ENCODE measurements at regions not wholly inside any gene's neighbourhood (a gene's known extent, or its start where the extent isn't known, plus 50 kb on each side); places are given as distances from the start of the nearest gene placed in this dataset.

DNA sequence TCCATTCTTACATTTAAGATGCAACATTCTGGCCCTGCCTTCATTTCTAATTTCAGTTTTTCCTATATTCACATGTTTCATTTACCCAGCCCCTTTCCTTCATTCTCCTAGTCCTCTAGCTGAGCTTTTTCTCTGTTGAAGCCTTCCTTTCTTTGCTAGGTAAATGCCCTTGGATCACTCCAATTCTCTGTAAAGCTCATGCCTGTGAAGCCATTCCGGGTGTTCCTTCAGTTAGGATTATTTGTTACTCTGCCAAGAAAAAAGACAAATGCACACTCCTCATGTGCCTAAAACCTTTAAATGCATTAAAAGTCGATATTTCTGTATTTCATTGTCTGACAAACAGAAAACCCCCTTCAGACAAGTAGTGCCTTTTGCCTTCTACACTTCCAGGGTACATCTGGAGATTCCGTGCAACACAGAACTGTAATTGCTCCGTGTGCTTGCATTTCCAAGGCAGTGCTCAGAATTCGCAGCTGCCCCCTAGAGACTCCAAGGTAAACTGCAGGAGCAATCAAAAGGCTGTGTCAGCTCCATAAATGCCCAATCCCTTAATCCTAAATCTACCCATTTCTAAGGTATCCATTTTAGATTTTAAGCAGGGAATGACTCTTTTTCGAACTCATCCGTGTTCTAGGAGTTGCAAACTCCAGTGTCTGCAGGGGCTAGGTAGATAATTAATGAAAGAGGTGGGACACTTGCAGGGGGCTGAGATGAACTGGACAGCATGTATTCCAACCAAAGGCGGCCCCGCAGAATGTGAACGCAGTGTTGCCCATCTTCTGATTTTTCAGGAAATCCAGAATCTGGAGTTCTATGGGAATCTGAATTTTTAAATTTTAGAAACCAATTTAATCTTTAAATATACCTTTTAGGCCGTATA lies 320.2 kb downstream of the GRIN2B start:
- Histone ChIP-seq H3K27ac (no peak overlapping the region), H3K9me3 (no peaks in the 10 kb centered on the region), H3K4me3 (no peak overlapping the region), H3K27me3 (no peaks in the 10 kb centered on the region), H3K9ac (ENCODE audit: low read depth in 2 of 2, low read length in 2 of 2) (no peak overlapping the region), H3K4me1 (no peaks in the 10 kb centered on the region), H3K36me3 (no peaks in the 10 kb centered on the region)
- intact Hi-C loops (cut with DNase I), result loop anchor here (5.0 kb wide), 1 partner anchor 384 kb away; no protein-coding TSS in a partner anchor
- peak; percentile 71 for DNase-seq
- TF ChIP-seq, protein P1, sequence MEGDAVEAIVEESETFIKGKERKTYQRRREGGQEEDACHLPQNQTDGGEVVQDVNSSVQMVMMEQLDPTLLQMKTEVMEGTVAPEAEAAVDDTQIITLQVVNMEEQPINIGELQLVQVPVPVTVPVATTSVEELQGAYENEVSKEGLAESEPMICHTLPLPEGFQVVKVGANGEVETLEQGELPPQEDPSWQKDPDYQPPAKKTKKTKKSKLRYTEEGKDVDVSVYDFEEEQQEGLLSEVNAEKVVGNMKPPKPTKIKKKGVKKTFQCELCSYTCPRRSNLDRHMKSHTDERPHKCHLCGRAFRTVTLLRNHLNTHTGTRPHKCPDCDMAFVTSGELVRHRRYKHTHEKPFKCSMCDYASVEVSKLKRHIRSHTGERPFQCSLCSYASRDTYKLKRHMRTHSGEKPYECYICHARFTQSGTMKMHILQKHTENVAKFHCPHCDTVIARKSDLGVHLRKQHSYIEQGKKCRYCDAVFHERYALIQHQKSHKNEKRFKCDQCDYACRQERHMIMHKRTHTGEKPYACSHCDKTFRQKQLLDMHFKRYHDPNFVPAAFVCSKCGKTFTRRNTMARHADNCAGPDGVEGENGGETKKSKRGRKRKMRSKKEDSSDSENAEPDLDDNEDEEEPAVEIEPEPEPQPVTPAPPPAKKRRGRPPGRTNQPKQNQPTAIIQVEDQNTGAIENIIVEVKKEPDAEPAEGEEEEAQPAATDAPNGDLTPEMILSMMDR (IDR thresholded peaks at IDR 0.05), result peak; percentile 80

DNA sequence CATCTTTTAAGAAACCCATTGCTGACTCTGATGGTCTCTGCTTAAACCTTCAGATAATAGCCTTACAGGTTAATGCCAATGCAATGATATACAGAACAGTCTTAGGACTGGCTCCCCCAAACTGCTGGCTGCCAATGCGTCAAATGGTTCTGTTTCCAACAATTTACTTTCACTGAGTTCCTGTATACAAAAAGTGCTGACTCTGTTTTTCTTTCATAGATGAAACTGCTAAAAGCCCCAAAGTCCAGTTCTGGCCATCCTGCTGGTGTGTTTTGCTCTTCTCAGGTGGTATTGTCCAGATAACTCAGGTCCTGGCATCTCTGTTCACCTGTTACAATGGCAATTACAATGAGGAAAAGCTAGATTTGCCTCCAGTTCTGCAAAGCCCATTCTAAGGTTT lies 326.9 kb downstream of the GRIN2B start:
- no peak overlapping the region for H3K4me3 ChIP-seq
- H3K36me3 ChIP-seq, result no peaks in the 10 kb centered on the region
- no peaks in the 10 kb centered on the region for H3K27me3 ChIP-seq
- DNase-seq, result no peak
- TF ChIP-seq, protein P1 (IDR thresholded peaks at IDR 0.05), result no peak
- H3K4me1 ChIP-seq, result no peaks in the 10 kb centered on the region
- H3K9ac ChIP-seq (ENCODE audit: low read depth in 2 of 2, low read length in 2 of 2), result no peak overlapping the region
- intact Hi-C loops (cut with DNase I), result no loop called here
- H3K27ac ChIP-seq, result no peak overlapping the region
- H3K9me3 ChIP-seq, result no peaks in the 10 kb centered on the region

DNA sequence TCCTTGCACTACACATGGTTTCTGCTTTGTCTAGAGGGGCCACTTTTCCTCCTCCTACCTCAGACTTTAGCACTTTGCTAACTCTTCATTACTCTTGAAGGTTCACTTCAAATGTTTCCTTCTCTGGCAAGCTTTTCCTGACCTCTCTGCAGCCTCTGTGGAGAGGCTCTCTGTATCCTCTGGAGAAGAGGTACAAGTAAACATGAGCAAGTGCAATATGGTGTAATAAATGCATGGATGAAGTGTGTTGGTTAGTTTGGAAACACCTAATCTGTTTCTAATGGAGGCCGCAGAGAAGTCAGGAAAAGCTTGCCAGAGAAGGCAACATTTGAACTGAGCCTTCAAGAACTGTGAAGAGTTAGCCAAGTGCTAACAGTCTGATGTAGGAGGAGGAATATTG lies 329.3 kb downstream of the GRIN2B start:
- H3K9ac ChIP-seq (ENCODE audit: low read depth in 2 of 2, low read length in 2 of 2), result no peak overlapping the region
- H3K27me3 ChIP-seq, result no peaks in the 10 kb centered on the region
- intact Hi-C loops (cut with DNase I), result no loop called here
- TF ChIP-seq, protein P1 (IDR thresholded peaks at IDR 0.05), result no peak
- H3K9me3 ChIP-seq, result no peaks in the 10 kb centered on the region
- H3K36me3 ChIP-seq, result no peaks in the 10 kb centered on the region
- H3K27ac ChIP-seq, result no peak overlapping the region
- no peak for DNase-seq
- no peak overlapping the region for H3K4me3 ChIP-seq
- no peaks in the 10 kb centered on the region for H3K4me1 ChIP-seq

DNA sequence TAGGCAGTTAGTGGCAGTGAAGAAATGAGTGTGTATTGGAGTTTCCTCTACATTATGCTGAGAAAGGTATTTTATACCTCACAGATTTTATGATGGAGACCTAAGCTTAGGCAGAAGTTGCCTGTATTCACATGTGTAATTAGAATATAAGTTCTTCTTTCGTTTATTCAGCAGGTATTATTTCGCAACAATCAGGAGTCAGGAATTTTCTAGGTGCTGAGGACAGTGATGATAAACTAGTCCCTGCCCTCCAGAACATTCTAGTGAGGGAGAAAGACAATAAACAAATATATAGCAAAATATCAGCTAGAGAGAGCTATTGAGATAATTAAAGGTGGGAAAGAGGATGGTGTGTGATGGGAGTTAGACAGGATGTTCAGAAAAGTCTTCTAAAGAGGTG lies 345.7 kb downstream of the GRIN2B start:
- Histone ChIP-seq H3K9me3 (no peaks in the 10 kb centered on the region), H3K27me3 (no peaks in the 10 kb centered on the region), H3K4me1 (no peaks in the 10 kb centered on the region), H3K9ac (ENCODE audit: low read depth in 2 of 2, low read length in 2 of 2) (no peak overlapping the region), H3K36me3 (no peaks in the 10 kb centered on the region), H3K27ac (no peak overlapping the region), H3K4me3 (no peak overlapping the region)
- no peak for DNase-seq
- TF ChIP-seq, protein P1 (IDR thresholded peaks at IDR 0.05), result no peak
- intact Hi-C loops (cut with DNase I), result no loop called here

DNA sequence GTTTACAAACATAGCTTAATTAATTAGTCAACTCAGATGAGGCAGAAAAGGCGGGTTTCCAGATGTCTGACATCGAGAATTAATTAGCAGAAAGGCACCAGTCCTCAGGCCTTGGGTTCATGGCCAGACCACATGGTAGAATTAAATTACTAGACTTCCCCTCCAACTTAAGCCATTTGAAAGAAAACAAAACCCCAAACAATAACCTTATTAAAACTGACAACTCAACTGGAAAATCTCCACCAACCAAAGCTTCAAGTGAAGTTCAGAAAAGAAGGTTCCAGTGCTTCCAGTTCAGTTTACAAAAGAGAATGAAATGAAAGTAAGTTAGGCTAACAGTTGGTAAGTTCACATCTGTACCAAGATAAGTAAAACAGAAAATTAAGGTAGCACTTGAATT lies 349.5 kb downstream of the GRIN2B start:
- H3K9me3 ChIP-seq, result no peaks in the 10 kb centered on the region
- DNase-seq, result no peak
- no peaks in the 10 kb centered on the region for H3K4me1 ChIP-seq
- intact Hi-C loops (cut with DNase I), result no loop called here
- H3K27me3 ChIP-seq, result no peaks in the 10 kb centered on the region
- H3K36me3 ChIP-seq, result no peaks in the 10 kb centered on the region
- TF ChIP-seq, protein P1 (IDR thresholded peaks at IDR 0.05), result no peak
- no peak overlapping the region for H3K27ac ChIP-seq
- H3K9ac ChIP-seq (ENCODE audit: low read depth in 2 of 2, low read length in 2 of 2), result no peak overlapping the region
- H3K4me3 ChIP-seq, result no peak overlapping the region

All from colonic mucosa (tissue), 4 donors.